ENCODE measurements at regions not wholly inside any gene's neighbourhood (a gene's known extent, or its start where the extent isn't known, plus 50 kb on each side); places are given as distances from the start of the nearest gene placed in this dataset.

- no peak for DNase-seq
These were observed 469.0 kb upstream of the IGFBP3 start for GRCh38 chr7:46390042-46390441.

GRCh38 chr7:46389146-46389545 is 468.1 kb upstream of the IGFBP3 start:
- DNase-seq = no peak

GRCh38 chr7:46387646-46388045 is 466.6 kb upstream of the IGFBP3 start:
- DNase-seq = no peak

- DNase-seq = no peak
These were observed 465.6 kb upstream of the IGFBP3 start for GRCh38 chr7:46386428-46387399.

GRCh38 chr7:46385662-46386309 is 464.7 kb upstream of the IGFBP3 start:
- DNase-seq = no peak

- DNase-seq = no peak
These were observed 462.5 kb upstream of the IGFBP3 start for GRCh38 chr7:46383605-46384004.

GRCh38 chr7:46369933-46370654 is 449.0 kb upstream of the IGFBP3 start:
- no peak for DNase-seq

- no peak for DNase-seq
These were observed 447.8 kb upstream of the IGFBP3 start for GRCh38 chr7:46368871-46369270.

- no peak for DNase-seq
These were observed 445.5 kb upstream of the IGFBP3 start for GRCh38 chr7:46366526-46366925.

- no peak for DNase-seq
These were observed 442.6 kb upstream of the IGFBP3 start for GRCh38 chr7:46363688-46364087.

GRCh38 chr7:46360811-46361210 is 439.7 kb upstream of the IGFBP3 start:
- DNase-seq = no peak

GRCh38 chr7:46360296-46360695 is 439.2 kb upstream of the IGFBP3 start:
- DNase-seq = no peak

- DNase-seq = no peak
These were observed 436.8 kb upstream of the IGFBP3 start for GRCh38 chr7:46357851-46358250.

GRCh38 chr7:46357290-46357689 is 436.2 kb upstream of the IGFBP3 start:
- DNase-seq = no peak

GRCh38 chr7:46356371-46356770 is 435.3 kb upstream of the IGFBP3 start:
- no peak for DNase-seq

GRCh38 chr7:46355331-46355730 is 434.3 kb upstream of the IGFBP3 start:
- no peak for DNase-seq

GRCh38 chr7:46352004-46352954 is 431.2 kb upstream of the IGFBP3 start:
- DNase-seq = no peak

GRCh38 chr7:46349490-46349889 is 428.4 kb upstream of the IGFBP3 start:
- DNase-seq = no peak

- no peak for DNase-seq
These were observed 423.5 kb upstream of the IGFBP3 start for GRCh38 chr7:46344533-46344932.

- no peak for DNase-seq
These were observed 422.7 kb upstream of the IGFBP3 start for GRCh38 chr7:46343802-46344201.

GRCh38 chr7:46322937-46323336 is 401.9 kb upstream of the IGFBP3 start:
- DNase-seq = no peak

- no peak for DNase-seq
These were observed 400.6 kb upstream of the IGFBP3 start for GRCh38 chr7:46321556-46322205.

Data from activated naive CD4-positive, alpha-beta T cell treated with anti-CD3 and anti-CD28 coated beads, Interleukin-2, amount 50 U/mL, for 16 hours (primary cell).